Upper lobe of left lung (tissue), 4 donors: ENCODE measurements at regions not wholly inside any gene's neighbourhood (a gene's known extent, or its start where the extent isn't known, plus 50 kb on each side); places are given as distances from the start of the nearest gene placed in this dataset.

Experiments
- CTCF ChIP-seq, 6 experiments: fragments of 450-650 bp in 4 of 6; fragments of 200-600 bp in 2 of 6; sonication (generic) in 2 of 6; IDR thresholded peaks; one replicate each; pipeline ENCODE4 v1.5.1; 2016 to 2019; ENCODE audit warnings: antibody characterized with exemption in 6 of 6
- POLR2A ChIP-seq, 4 donors: fragments of 450-650 bp; IDR thresholded peaks; one replicate each; pipeline ENCODE4 v1.5.1; 2016 to 2017; ENCODE audit warnings: antibody characterized with exemption in 4 of 4, mild to moderate bottlenecking in 2 of 4

- TF ChIP-seq CTCF (IDR thresholded peaks at IDR 0.05) (no peak), POLR2A (IDR thresholded peaks at IDR 0.05) (no peak)
These were observed 131.3 kb downstream of the CEBPB start for GRCh38 chr20:50321797-50322480.
